ENCODE measurements at regions not wholly inside any gene's neighbourhood (a gene's known extent, or its start where the extent isn't known, plus 50 kb on each side); places are given as distances from the start of the nearest gene placed in this dataset.

GRCh38 chrX:93332329-93332728, 341.0 kb downstream of the NAP1L3 start:
- TF ChIP-seq CTCF (IDR thresholded peaks at IDR 0.05; ENCODE audit: low read depth, low read length, missing control alignments) = no peak
- DNase-seq (ENCODE audit: extremely low read depth, low read depth) = no peak
- H3K4me3 ChIP-seq (replicated peaks; ENCODE audit: low read depth, low read length) = no peak overlapping the region

GRCh38 chrX:93322110-93322509, 351.3 kb downstream of the NAP1L3 start:
- no peak for DNase-seq (ENCODE audit: extremely low read depth, low read depth)
- TF ChIP-seq CTCF (IDR thresholded peaks at IDR 0.05; ENCODE audit: low read depth, low read length, missing control alignments) = no peak
- no peak overlapping the region for H3K4me3 ChIP-seq (replicated peaks; ENCODE audit: low read depth, low read length)

- DNase-seq (ENCODE audit: extremely low read depth, low read depth) = no peak
- no peak for TF ChIP-seq CTCF (IDR thresholded peaks at IDR 0.05; ENCODE audit: low read depth, low read length, missing control alignments)
- H3K4me3 ChIP-seq (replicated peaks; ENCODE audit: low read depth, low read length) = no peak overlapping the region
Measured at GRCh38 chrX:93319609-93320008, 353.8 kb downstream of the NAP1L3 start.

Measured in HFF-Myc (cell line).